Breast epithelium (tissue), 4 donors: ENCODE measurements at regions not wholly inside any gene's neighbourhood (a gene's known extent, or its start where the extent isn't known, plus 50 kb on each side); places are given as distances from the start of the nearest gene placed in this dataset.

Source experiments
- DNase-seq, 2 donors: peaks; one replicate each; pipeline ENCODE4 v3.0.0-alpha.2; 2019; ENCODE audit warnings: low spot score in 2 of 2
- H3K27ac ChIP-seq, 2 donors: fragments of 200-600 bp; sonication (generic) in 1 of 2; one replicate each; pipeline ENCODE4 v1.5.1; 2016 to 2019; ENCODE audit warnings: mild to moderate bottlenecking in 1 of 2
- H3K27me3 ChIP-seq, 2 donors: fragments of 200-600 bp; sonication (generic) in 1 of 2; one replicate each; pipeline versions ENCODE4 v1.5.1 to v1.6.0; 2017 to 2019; ENCODE audit warnings: control low read depth in 1 of 2, mild to moderate bottlenecking in 1 of 2
- H3K36me3 ChIP-seq: fragments of 200-600 bp; one replicate; pipeline ENCODE4 v1.5.1; 2019
- H3K4me1 ChIP-seq, 2 donors: fragments of 200-600 bp; sonication (generic); one replicate each; pipeline ENCODE4 v1.5.1; 2016 to 2019; ENCODE audit warnings: control low read depth in 1 of 2
- H3K4me3 ChIP-seq, 3 donors: fragments of 200-600 bp; sonication (generic); 1 replicate in 2 of 3; 2 replicates in 1 of 3; pipeline ENCODE4 v1.5.1; 2016 to 2019; ENCODE audit warnings: mild to moderate bottlenecking in 3 of 3, moderate library complexity in 2 of 3
- H3K9me3 ChIP-seq, 2 donors: fragments of 200-600 bp; sonication (generic) in 1 of 2; one replicate each; pipeline ENCODE4 v1.5.1; 2016 to 2019; ENCODE audit warnings: control low read depth in 1 of 2
- POLR2A ChIP-seq: fragments of 450-650 bp; IDR thresholded peaks from one replicate; pipeline ENCODE4 v1.6.1; 2016; ENCODE audit warnings: antibody characterized with exemption, mild to moderate bottlenecking, moderate library complexity
- POLR2AphosphoS5 ChIP-seq, 3 donors: sonication (generic); formaldehyde crosslinking; IDR thresholded peaks; one replicate each; pipeline ENCODE4 v1.6.1; 2017; ENCODE audit warnings: antibody characterized with exemption in 3 of 3
- intact Hi-C: fragments of 100-400 bp; cut with DNase I; formaldehyde crosslinking; loops from one replicate; pipeline ENCODE4 v1.15.1; 2023; ENCODE audit warnings: low total_unique reads
- TF ChIP-seq, protein P1 (sequence below), 3 donors: fragments of 450-650 bp; IDR thresholded peaks; one replicate each; pipeline ENCODE4 v1.5.1; 2016 to 2017; ENCODE audit warnings: antibody characterized with exemption in 3 of 3, mild to moderate bottlenecking in 3 of 3, moderate library complexity in 3 of 3

DNA sequence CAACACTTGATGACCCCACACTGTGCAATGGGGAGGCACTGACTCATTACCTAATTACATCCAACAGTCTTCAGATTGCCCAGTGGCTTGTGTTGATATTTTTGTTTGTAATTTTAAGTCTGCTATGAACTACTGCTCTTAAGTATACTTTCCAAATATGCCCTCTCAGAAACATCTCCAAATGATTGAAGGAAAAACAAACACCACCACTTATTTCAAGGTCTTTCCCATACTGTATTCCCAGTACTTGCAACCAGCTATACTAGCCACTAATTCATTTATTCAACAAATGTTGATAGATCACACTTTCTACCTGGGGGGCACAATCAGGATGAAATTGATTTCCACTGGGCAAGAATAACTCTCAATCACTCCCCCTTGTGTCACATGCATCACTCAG lies 302.2 kb upstream of the CPEB2 start:
- H3K36me3 ChIP-seq, result no peaks in the 10 kb centered on the region
- DNase-seq, result no peak
- H3K9me3 ChIP-seq, result no peaks in the 10 kb centered on the region
- intact Hi-C loops, result no loop called here
- H3K4me1 ChIP-seq, result peaks cover 0 to 21% of the 10 kb centered on the region in 2 donors
- H3K27me3 ChIP-seq, result no peaks in the 10 kb centered on the region
- TF ChIP-seq POLR2A (no peak), POLR2AphosphoS5 (IDR thresholded peaks at IDR 0.05) (no peak)
- TF ChIP-seq, protein P1, sequence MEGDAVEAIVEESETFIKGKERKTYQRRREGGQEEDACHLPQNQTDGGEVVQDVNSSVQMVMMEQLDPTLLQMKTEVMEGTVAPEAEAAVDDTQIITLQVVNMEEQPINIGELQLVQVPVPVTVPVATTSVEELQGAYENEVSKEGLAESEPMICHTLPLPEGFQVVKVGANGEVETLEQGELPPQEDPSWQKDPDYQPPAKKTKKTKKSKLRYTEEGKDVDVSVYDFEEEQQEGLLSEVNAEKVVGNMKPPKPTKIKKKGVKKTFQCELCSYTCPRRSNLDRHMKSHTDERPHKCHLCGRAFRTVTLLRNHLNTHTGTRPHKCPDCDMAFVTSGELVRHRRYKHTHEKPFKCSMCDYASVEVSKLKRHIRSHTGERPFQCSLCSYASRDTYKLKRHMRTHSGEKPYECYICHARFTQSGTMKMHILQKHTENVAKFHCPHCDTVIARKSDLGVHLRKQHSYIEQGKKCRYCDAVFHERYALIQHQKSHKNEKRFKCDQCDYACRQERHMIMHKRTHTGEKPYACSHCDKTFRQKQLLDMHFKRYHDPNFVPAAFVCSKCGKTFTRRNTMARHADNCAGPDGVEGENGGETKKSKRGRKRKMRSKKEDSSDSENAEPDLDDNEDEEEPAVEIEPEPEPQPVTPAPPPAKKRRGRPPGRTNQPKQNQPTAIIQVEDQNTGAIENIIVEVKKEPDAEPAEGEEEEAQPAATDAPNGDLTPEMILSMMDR (IDR thresholded peaks at IDR 0.05), result no peak
- no peak overlapping the region for H3K4me3 ChIP-seq
- no peak overlapping the region for H3K27ac ChIP-seq

DNA sequence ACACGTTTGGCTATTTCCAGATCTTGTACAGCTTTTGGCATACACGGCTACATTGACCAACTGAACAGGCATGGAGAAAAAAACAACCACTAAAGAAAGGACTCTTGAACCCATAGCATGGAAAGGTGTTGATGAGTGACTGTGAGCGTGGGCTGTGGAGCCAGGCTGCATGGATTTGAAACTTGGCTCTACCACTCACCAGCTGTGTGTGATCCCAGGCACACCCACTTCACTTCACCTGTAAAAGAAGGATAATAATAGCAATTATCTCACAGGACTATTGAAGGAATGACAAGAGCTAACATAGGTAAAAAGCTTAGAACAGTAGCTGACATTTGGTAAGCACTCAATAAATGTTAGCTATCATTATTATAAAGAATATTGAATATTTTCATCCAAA lies 301.7 kb upstream of the CPEB2 start:
- no peak for DNase-seq
- H3K36me3 ChIP-seq, result no peaks in the 10 kb centered on the region
- H3K27ac ChIP-seq, result no peak overlapping the region
- H3K9me3 ChIP-seq, result no peaks in the 10 kb centered on the region
- no peak overlapping the region for H3K4me3 ChIP-seq
- TF ChIP-seq, protein P1 (IDR thresholded peaks at IDR 0.05), result no peak
- TF ChIP-seq POLR2A (no peak), POLR2AphosphoS5 (IDR thresholded peaks at IDR 0.05) (no peak)
- H3K4me1 ChIP-seq, result peaks cover 0 to 21% of the 10 kb centered on the region in 2 donors
- H3K27me3 ChIP-seq, result no peaks in the 10 kb centered on the region
- intact Hi-C loops, result no loop called here

DNA sequence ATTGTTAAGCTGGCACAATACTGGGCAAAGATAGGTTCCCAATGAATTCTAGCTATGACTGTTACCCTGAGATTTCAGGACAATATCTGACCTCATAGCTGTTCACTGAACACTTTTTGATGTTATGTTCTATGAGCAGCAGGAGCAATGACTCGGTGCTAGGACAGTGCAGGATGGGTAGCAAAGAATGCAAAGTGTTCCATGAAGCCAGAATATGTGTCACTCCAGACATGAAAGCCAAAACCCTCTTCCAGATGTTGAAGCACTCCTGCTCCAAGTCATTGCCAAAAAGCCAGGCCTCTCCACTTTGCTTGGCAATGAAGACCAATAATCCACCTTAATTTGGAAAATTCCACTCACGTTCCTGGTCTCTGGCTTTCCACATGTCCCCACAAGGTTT lies 300.9 kb upstream of the CPEB2 start:
- Histone ChIP-seq H3K36me3 (no peaks in the 10 kb centered on the region), H3K27ac (peak overlapping the region; percentile 6 to 27), H3K4me3 (no peak overlapping the region), H3K4me1 (peaks cover 0 to 21% of the 10 kb centered on the region in 2 donors), H3K27me3 (no peaks in the 10 kb centered on the region), H3K9me3 (no peaks in the 10 kb centered on the region)
- no peak for DNase-seq
- intact Hi-C loops, result no loop called here
- TF ChIP-seq POLR2A (no peak), POLR2AphosphoS5 (IDR thresholded peaks at IDR 0.05) (no peak)
- TF ChIP-seq, protein P1 (IDR thresholded peaks at IDR 0.05), result no peak

DNA sequence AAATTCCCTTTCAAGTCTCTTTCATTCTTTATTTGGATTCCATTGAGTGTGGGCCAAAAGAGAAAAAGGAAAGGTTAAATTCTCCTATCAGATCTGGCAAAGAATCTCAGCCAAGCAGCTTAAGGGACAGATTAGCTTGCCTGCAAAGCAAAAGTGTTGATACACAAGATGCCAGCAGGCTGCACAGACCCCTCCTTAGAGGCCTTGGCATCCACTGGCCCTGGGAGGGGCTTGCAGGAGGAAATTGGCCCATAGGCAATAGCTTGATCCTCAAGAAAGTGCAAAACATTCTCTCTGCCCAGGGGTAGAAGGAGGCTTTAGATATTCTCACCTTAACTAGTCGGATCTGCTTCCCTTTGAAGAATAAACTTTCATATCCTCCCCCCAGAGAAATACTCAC lies 300.4 kb upstream of the CPEB2 start:
- H3K27ac ChIP-seq, result peak overlapping the region; percentile 70 to 82

DNA sequence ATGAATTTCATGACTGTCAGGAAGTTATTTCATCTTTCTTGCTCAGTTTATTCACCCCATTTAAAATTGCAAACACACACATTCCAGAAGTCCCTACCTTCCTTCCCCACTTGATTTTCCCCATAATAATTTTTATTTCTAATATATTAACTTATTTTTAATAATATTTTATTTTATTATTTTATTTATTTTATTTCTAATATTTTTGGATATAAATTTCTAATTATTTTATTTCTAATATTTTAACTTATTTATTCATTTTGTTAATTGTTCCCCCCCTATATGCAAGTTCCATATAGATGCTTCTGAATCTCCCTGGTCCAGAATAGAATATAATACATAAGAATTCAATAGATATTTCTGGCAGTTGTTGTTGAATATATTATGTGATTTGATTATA lies 293.7 kb upstream of the CPEB2 start:
- intact Hi-C loops, result no loop called here
- no peaks in the 10 kb centered on the region for H3K36me3 ChIP-seq

More for the DNA sequence above, 300.4 kb upstream of the CPEB2 start:
- peak in 1 of 2 donors; percentile 35 for DNase-seq
- Histone ChIP-seq H3K4me3 (no peak overlapping the region), H3K36me3 (no peaks in the 10 kb centered on the region), H3K4me1 (peaks cover 0 to 21% of the 10 kb centered on the region in 2 donors), H3K9me3 (no peaks in the 10 kb centered on the region), H3K27me3 (no peaks in the 10 kb centered on the region)
- TF ChIP-seq, protein P1 (IDR thresholded peaks at IDR 0.05), result no peak
- TF ChIP-seq POLR2AphosphoS5 (IDR thresholded peaks at IDR 0.05), result peak in 1 of 3 donors; percentile 1
- intact Hi-C loops, result no loop called here

DNA sequence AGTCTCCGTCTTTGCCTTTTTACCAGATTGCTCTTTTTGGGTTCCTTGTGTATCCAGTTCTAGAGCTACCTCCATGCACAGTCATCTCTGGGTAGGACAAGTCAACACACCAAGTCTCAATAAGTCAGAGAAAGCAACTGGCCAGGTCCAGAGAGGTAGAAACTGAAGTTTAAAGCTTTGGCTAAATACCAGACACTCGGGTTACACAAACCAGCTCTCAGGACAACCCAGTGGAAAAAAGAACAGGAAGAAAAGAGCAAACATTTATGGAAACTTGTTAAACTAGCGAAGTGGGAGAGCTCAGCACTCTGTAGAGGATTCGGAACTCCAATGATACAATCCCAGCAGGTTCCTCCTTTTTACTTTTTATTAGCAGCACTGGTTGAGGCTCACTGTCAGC lies 291.0 kb upstream of the CPEB2 start:
- Histone ChIP-seq H3K27me3 (no peaks in the 10 kb centered on the region), H3K4me1 (no peaks in the 10 kb centered on the region), H3K27ac (no peak overlapping the region), H3K4me3 (no peak overlapping the region), H3K36me3 (no peaks in the 10 kb centered on the region), H3K9me3 (no peaks in the 10 kb centered on the region)
- intact Hi-C loops, result no loop called here
- no peak for DNase-seq
- TF ChIP-seq, protein P1 (IDR thresholded peaks at IDR 0.05), result no peak
- TF ChIP-seq POLR2AphosphoS5 (IDR thresholded peaks at IDR 0.05) (no peak), POLR2A (no peak)

More for the DNA sequence above, 293.7 kb upstream of the CPEB2 start:
- no peaks in the 10 kb centered on the region for H3K4me1 ChIP-seq
- no peaks in the 10 kb centered on the region for H3K9me3 ChIP-seq
- no peak for DNase-seq
- no peak overlapping the region for H3K4me3 ChIP-seq
- H3K27ac ChIP-seq, result no peak overlapping the region
- no peak for TF ChIP-seq POLR2A
- no peaks in the 10 kb centered on the region for H3K27me3 ChIP-seq
